ENCODE measurements at regions not wholly inside any gene's neighbourhood (a gene's known extent, or its start where the extent isn't known, plus 50 kb on each side); places are given as distances from the start of the nearest gene placed in this dataset.

GRCh38 chr9:116066221-116066620 lies 87.4 kb upstream of the PAPPA start:
- DNase-seq: no peak

- DNase-seq: no peak
Measured at GRCh38 chr9:116067566-116067965, 86.0 kb upstream of the PAPPA start.

GRCh38 chr9:116070256-116070914 lies 83.2 kb upstream of the PAPPA start:
- no peak for DNase-seq

- DNase-seq: no peak
Measured at GRCh38 chr9:116072046-116072445, 81.5 kb upstream of the PAPPA start.

- DNase-seq: no peak
Measured at GRCh38 chr9:116073826-116074225, 79.8 kb upstream of the PAPPA start.

GRCh38 chr9:116074658-116075057 lies 78.9 kb upstream of the PAPPA start:
- no peak for DNase-seq

GRCh38 chr9:116075191-116075590 lies 78.4 kb upstream of the PAPPA start:
- DNase-seq: no peak

GRCh38 chr9:116078640-116079039 lies 75.0 kb upstream of the PAPPA start:
- DNase-seq: no peak

- DNase-seq: no peak
Measured at GRCh38 chr9:116080561-116080960, 73.0 kb upstream of the PAPPA start.

- DNase-seq: no peak
Measured at GRCh38 chr9:116081435-116082115, 72.0 kb upstream of the PAPPA start.

- DNase-seq: no peak
Measured at GRCh38 chr9:116083837-116084236, 69.8 kb upstream of the PAPPA start.

- no peak for DNase-seq
Measured at GRCh38 chr9:116084497-116084896, 69.1 kb upstream of the PAPPA start.

GRCh38 chr9:116087246-116087645 lies 66.3 kb upstream of the PAPPA start:
- DNase-seq: no peak

- DNase-seq: peak; percentile 18
Measured at GRCh38 chr9:116087751-116088194, 65.8 kb upstream of the PAPPA start.

- no peak for DNase-seq
Measured at GRCh38 chr9:116088396-116088795, 65.2 kb upstream of the PAPPA start.

GRCh38 chr9:116090030-116090770 lies 63.4 kb upstream of the PAPPA start:
- no peak for DNase-seq

- no peak for DNase-seq
Measured at GRCh38 chr9:116094846-116095245, 58.7 kb upstream of the PAPPA start.

GRCh38 chr9:116095403-116095802 lies 58.2 kb upstream of the PAPPA start:
- DNase-seq: no peak

GRCh38 chr9:116096046-116096445 lies 57.5 kb upstream of the PAPPA start:
- no peak for DNase-seq

GRCh38 chr9:116096853-116097252 lies 56.7 kb upstream of the PAPPA start:
- DNase-seq: no peak

GRCh38 chr9:116098476-116098875 lies 55.1 kb upstream of the PAPPA start:
- no peak for DNase-seq

GRCh38 chr9:116099821-116100220 lies 53.8 kb upstream of the PAPPA start:
- no peak for DNase-seq

GRCh38 chr9:116100711-116101121 lies 52.9 kb upstream of the PAPPA start:
- DNase-seq: no peak

- DNase-seq: no peak
Measured at GRCh38 chr9:116101516-116101915, 52.1 kb upstream of the PAPPA start.

Data from NCI-H1694 treated with DMSO at 0.1 percent for 48 hours (cell line).